Stomach (tissue), 8 donors: ENCODE measurements at regions not wholly inside any gene's neighbourhood (a gene's known extent, or its start where the extent isn't known, plus 50 kb on each side); places are given as distances from the start of the nearest gene placed in this dataset.

Source experiments
- DNase-seq, 2 donors: peaks; one replicate each; pipeline versions ENCODE4 v3.0.0 to v3.0.0-alpha.2; 2013 to 2019
- H3K27ac ChIP-seq, 5 donors: fragments of 200-600 bp in 4 of 5; sonication (generic) in 4 of 5; one replicate each; pipeline ENCODE4 v1.5.1; 2013 to 2019; ENCODE audit warnings: mild to moderate bottlenecking in 1 of 5, moderate library complexity in 1 of 5
- H3K27me3 ChIP-seq, 3 donors: fragments of 200-600 bp; sonication (generic); one replicate each; pipeline ENCODE4 v1.5.1; 2017 to 2019; ENCODE audit warnings: mixed run types in 1 of 3
- H3K36me3 ChIP-seq, 4 donors: fragments of 200-600 bp; sonication (generic); 1 replicate in 3 of 4; 2 replicates in 1 of 4; pipeline ENCODE4 v1.5.1; 2016 to 2019
- H3K4me1 ChIP-seq, 4 donors: fragments of 200-600 bp; sonication (generic); one replicate each; pipeline ENCODE4 v1.5.1; 2016 to 2019
- H3K4me3 ChIP-seq, 4 donors: fragments of 200-600 bp; sonication (generic) in 3 of 4; one replicate each; pipeline ENCODE4 v1.5.1; 2016 to 2019; ENCODE audit warnings: mild to moderate bottlenecking in 1 of 4
- H3K9me3 ChIP-seq, 4 donors: fragments of 200-600 bp; sonication (generic); one replicate each; pipeline ENCODE4 v1.5.1; 2016 to 2019
- CTCF ChIP-seq, 7 experiments: fragments of 450-650 bp in 4 of 7; fragments of 200-600 bp in 3 of 7; sonication (generic) in 3 of 7; IDR thresholded peaks; one replicate each; pipeline ENCODE4 v1.5.1; 2016 to 2019; ENCODE audit warnings: antibody characterized with exemption in 7 of 7, control low read depth in 2 of 7, mild to moderate bottlenecking in 1 of 7
- EP300 ChIP-seq: sonication (generic); formaldehyde crosslinking; IDR thresholded peaks from one replicate; pipeline ENCODE4 v1.6.1; 2017; ENCODE audit warnings: antibody characterized with exemption
- POLR2A ChIP-seq, 4 donors: fragments of 450-650 bp; IDR thresholded peaks; one replicate each; pipeline ENCODE4 v1.6.1; 2016; ENCODE audit warnings: antibody characterized with exemption in 4 of 4, control low read depth in 2 of 4, mild to moderate bottlenecking in 1 of 4, moderate library complexity in 1 of 4
- POLR2AphosphoS5 ChIP-seq, 3 donors: sonication (generic); formaldehyde crosslinking; IDR thresholded peaks; one replicate each; pipeline ENCODE4 v1.6.1; 2016; ENCODE audit warnings: antibody characterized with exemption in 3 of 3
- WGBS, 5 donors: extraction: QIAGEN DNeasy Blood & Tissue Kit in 3 of 5; methylation state at CpG; one replicate each; pipeline versions ENCODE4 v1.1.5 to v1.1.7; 2013 to 2018; 5-methylcytosine and 5-hydroxymethylcytosine counted together
- intact Hi-C: fragments of 100-400 bp; cut with DNase I; formaldehyde crosslinking; loops from one replicate; pipeline ENCODE4 v1.15.1; 2023; ENCODE audit warnings: low total_unique reads
- donor health status: healthy with polysubstance abuse.
- donor health status: Bipolar disorder and iron deficiency.
- donor health status: healthy.

- Histone ChIP-seq H3K27ac (peak overlapping the region in 2 of 5 donors; percentile 11 to 66), H3K36me3 (no peaks in the 10 kb centered on the region), H3K4me3 (no peak overlapping the region), H3K9me3 (no peaks in the 10 kb centered on the region), H3K4me1 (peaks cover 0 to 8% (median under 1%) of the 10 kb centered on the region in 4 donors), H3K27me3 (no peaks in the 10 kb centered on the region)
- TF ChIP-seq CTCF (IDR thresholded peaks at IDR 0.05): no peak
- no peak for TF ChIP-seq POLR2A (IDR thresholded peaks at IDR 0.05)
- TF ChIP-seq EP300: no peak
- no peak for TF ChIP-seq POLR2AphosphoS5 (IDR thresholded peaks at IDR 0.05)
- no peak for DNase-seq
- intact Hi-C loops: no loop called here
These were observed 200.5 kb downstream of the KDR start for GRCh38 chr4:54924891-54925290.

- H3K9me3 ChIP-seq: no peaks in the 10 kb centered on the region
- H3K27ac ChIP-seq: no peak overlapping the region
- no peaks in the 10 kb centered on the region for H3K36me3 ChIP-seq
- H3K4me3 ChIP-seq: no peak overlapping the region
- no peak for DNase-seq
- intact Hi-C loops: no loop called here
- TF ChIP-seq POLR2A (IDR thresholded peaks at IDR 0.05) (no peak), CTCF (IDR thresholded peaks at IDR 0.05) (no peak)
- WGBS, 5 donors: 80 to 85% (median 82%) methylated on average over 2 of the region's 2 CpGs
- no peaks in the 10 kb centered on the region for H3K4me1 ChIP-seq
- H3K27me3 ChIP-seq: no peaks in the 10 kb centered on the region
These were observed 210.1 kb downstream of the KDR start for GRCh38 chr4:54915276-54915675.

GRCh38 chr4:54914781-54915180, 210.6 kb downstream of the KDR start:
- WGBS, 5 donors: 69 to 76% (median 72%) methylated on average over 2 of the region's 2 CpGs
- no peak overlapping the region for H3K4me3 ChIP-seq
- DNase-seq: no peak

GRCh38 chr4:54913751-54914526, 211.5 kb downstream of the KDR start:
- TF ChIP-seq POLR2A (IDR thresholded peaks at IDR 0.05) (no peak), POLR2AphosphoS5 (IDR thresholded peaks at IDR 0.05) (no peak), CTCF (IDR thresholded peaks at IDR 0.05) (no peak), EP300 (no peak)
- Histone ChIP-seq H3K4me1 (no peaks in the 10 kb centered on the region), H3K27me3 (no peaks in the 10 kb centered on the region), H3K36me3 (no peaks in the 10 kb centered on the region), H3K4me3 (no peak overlapping the region), H3K9me3 (no peaks in the 10 kb centered on the region), H3K27ac (no peak overlapping the region)
- WGBS, 5 donors: 52 to 59% (median 58%) methylated on average over 8 of the region's 8 CpGs
- intact Hi-C loops: no loop called here
- DNase-seq: peak in 1 of 2 donors; percentile 25

More at GRCh38 chr4:54914781-54915180, 210.6 kb downstream of the KDR start:
- no peaks in the 10 kb centered on the region for H3K36me3 ChIP-seq
- no peak for TF ChIP-seq POLR2AphosphoS5 (IDR thresholded peaks at IDR 0.05)
- TF ChIP-seq EP300: no peak
- no peak for TF ChIP-seq CTCF (IDR thresholded peaks at IDR 0.05)
- TF ChIP-seq POLR2A (IDR thresholded peaks at IDR 0.05): no peak
- no peaks in the 10 kb centered on the region for H3K9me3 ChIP-seq
- no peaks in the 10 kb centered on the region for H3K27me3 ChIP-seq
- intact Hi-C loops: no loop called here
- no peaks in the 10 kb centered on the region for H3K4me1 ChIP-seq
- H3K27ac ChIP-seq: no peak overlapping the region
